ENCODE measurements at regions not wholly inside any gene's neighbourhood (a gene's known extent, or its start where the extent isn't known, plus 50 kb on each side); places are given as distances from the start of the nearest gene placed in this dataset.
"Not testable (repeated sequence)": the region's sequence is repeated elsewhere in the genome, so short reads cannot be mapped to it uniquely, and the experiment has no call there.

- no peak for DNase-seq (ENCODE audit: low spot score)
- in situ Hi-C loops (cut with HindIII; ENCODE audit: low sequenced_read_pairs): no loop called here
Observed at GRCh38 chr9:90469435-90469834, 173.2 kb downstream of the DIRAS2 start.

GRCh38 chr9:90469865-90470387 lies 172.7 kb downstream of the DIRAS2 start:
- DNase-seq (ENCODE audit: low spot score): no peak
- in situ Hi-C loops (cut with HindIII; ENCODE audit: low sequenced_read_pairs): no loop called here

DNA sequence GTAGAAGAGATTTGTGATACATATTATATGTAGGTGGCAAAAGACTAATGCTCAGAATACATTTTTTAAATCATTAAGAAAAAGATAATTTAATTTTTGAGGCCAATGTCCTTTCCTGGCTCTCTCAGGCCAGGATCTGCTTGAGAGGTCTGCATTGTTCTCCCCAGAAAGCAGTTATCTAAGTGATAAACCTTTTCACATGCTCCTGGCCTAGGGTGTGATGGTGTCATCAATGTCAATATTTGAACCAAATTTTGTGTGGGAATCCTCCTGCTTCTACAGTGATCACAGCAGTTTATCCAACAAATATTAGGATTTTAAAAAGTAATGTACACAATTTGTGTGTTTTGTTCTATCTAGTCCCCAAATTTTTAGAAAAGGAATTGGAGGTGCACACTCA lies 166.6 kb downstream of the DIRAS2 start:
- no peak for DNase-seq (ENCODE audit: low spot score)
- in situ Hi-C loops (cut with HindIII; ENCODE audit: low sequenced_read_pairs): no loop called here

DNA sequence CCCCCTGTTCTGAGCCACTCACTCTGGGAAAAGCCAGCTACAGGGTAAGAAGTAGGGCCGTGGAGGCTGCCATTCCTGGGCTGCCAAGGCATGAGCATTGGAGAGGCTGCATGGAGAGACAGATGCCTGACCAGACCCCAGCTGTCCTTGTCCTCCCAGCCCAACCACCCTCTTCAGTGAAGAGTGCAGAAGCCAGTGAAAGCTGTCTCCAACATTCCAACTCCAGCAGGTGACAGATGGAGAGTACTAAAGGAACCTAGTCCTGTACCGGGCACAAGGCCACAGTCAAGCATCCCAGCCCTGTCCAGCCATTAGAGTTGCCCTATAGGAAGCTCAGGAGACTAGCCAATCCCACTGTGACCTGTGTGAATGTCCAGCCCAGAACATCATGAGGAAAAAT lies 165.1 kb downstream of the DIRAS2 start:
- in situ Hi-C loops (cut with HindIII; ENCODE audit: low sequenced_read_pairs): no loop called here
- peak; percentile 86 for DNase-seq (ENCODE audit: low spot score)

- no peak for DNase-seq (ENCODE audit: low spot score)
- in situ Hi-C loops (cut with HindIII; ENCODE audit: low sequenced_read_pairs): no loop called here
Observed at GRCh38 chr9:90478821-90479220, 163.8 kb downstream of the DIRAS2 start.

DNA sequence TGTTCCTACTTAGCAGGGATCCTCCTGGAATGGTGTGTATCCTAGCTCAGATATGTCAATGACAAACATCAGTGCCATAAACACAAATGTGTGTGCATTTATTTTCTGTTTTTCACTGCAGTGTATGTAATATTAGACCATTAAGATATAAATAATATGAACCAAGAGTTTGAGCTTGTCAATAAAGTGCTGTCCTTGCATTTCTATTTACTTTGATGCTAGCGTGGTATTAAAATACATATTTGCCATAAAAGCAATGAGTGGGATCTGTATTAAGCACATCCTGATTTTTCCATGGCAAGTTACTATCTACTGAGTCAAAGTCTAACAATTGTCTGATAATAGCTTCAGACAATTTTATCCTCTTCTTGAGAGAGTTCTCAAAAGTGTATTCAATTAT lies 157.6 kb downstream of the DIRAS2 start:
- in situ Hi-C loops (cut with HindIII; ENCODE audit: low sequenced_read_pairs): no loop called here

DNA sequence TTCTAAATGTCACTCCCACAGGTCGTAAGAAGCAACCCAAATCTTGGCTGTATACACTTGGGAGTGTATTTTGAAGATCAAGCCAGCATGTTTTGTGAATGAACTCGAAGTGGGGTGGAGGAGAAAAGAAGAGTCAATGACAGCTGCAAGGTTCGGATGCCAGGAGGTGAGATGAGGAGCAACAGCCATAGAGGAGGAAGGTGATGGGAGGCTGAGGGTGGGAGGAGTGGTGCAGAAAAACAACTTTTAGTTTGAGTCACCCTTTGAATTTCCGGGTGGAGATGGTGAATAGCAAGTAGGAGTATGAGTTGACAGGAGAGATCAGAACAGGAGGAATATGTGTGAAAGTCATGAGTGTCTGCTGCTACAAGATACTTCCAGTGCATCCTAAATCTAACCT lies 153.6 kb downstream of the DIRAS2 start:
- in situ Hi-C loops (cut with HindIII; ENCODE audit: low sequenced_read_pairs): no loop called here
- no peak for DNase-seq (ENCODE audit: low spot score)

More for the DNA sequence above, 157.6 kb downstream of the DIRAS2 start:
- no peak for DNase-seq (ENCODE audit: low spot score)

GRCh38 chr9:90499761-90500160 lies 142.9 kb downstream of the DIRAS2 start:
- DNase-seq (ENCODE audit: low spot score): no peak
- in situ Hi-C loops (cut with HindIII; ENCODE audit: low sequenced_read_pairs): no loop called here

DNA sequence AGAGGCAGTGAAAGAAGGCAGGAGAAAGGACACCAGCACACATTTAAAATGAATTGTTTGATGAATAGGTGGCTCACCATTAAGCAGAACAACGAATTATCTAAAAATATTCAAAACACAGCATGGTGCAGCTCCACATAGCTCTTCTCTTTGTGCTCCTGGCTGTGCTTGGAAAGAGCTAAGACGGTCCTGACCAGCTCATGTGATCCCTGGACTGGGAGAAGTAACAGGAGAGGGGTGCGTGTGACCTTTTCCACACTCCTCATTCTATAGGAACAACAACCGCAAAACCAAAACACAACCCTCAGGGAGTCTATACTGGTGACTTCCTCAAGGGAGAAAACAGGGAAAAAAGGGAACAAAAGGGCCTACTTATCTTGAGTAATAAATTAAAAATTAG lies 140.5 kb downstream of the DIRAS2 start:
- in situ Hi-C loops (cut with HindIII; ENCODE audit: low sequenced_read_pairs): no loop called here
- no peak for DNase-seq (ENCODE audit: low spot score)

GRCh38 chr9:90504486-90504885 lies 138.1 kb downstream of the DIRAS2 start:
- no peak for DNase-seq (ENCODE audit: low spot score)
- in situ Hi-C loops (cut with HindIII; ENCODE audit: low sequenced_read_pairs): no loop called here

- no peak for DNase-seq (ENCODE audit: low spot score)
- in situ Hi-C loops (cut with HindIII; ENCODE audit: low sequenced_read_pairs): no loop called here
Observed at GRCh38 chr9:90505695-90506094, 136.9 kb downstream of the DIRAS2 start.

- DNase-seq (ENCODE audit: low spot score); in situ Hi-C loops (cut with HindIII; ENCODE audit: low sequenced_read_pairs): not testable (repeated sequence)
Observed at GRCh38 chr9:90506402-90506801, 136.2 kb downstream of the DIRAS2 start.

DNA sequence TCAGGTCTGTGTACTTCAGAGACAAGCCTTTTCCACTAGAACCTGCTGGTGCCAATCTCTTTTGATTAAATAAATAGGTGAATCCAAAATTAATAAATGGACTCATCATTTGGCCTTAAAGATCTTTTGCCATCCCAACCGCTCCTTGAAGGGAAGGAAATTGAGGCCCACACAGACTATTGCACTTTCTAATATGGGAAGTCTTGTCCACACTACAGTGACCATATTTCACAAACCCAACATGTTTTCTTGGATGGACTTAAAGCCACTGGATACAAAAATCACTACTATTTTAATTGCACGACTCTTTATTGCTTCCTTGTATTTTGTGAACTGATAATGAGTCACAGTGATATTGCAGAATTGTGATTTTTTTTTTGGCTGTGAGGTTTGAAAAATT lies 135.0 kb downstream of the DIRAS2 start:
- DNase-seq (ENCODE audit: low spot score): no peak
- in situ Hi-C loops (cut with HindIII; ENCODE audit: low sequenced_read_pairs): no loop called here

DNA sequence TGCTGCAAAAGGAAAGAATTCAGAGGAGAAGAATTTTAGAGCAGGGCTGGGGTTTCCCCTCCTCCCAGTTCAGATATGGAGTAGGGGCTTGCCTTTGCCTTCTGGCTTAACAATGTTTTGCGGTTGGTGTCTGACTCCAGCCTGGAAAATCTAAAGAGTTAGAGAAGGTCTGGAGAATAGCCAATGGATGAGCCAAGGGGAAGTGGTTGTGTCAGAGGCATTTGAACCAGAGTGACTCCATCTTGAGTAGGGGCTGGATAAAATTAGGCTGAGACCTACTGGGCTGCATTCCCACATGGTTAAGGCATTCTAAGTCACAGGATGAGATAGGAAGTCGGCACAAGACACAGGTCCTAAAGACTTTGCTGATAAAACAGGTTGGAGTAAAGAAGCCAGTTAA lies 133.7 kb downstream of the DIRAS2 start:
- DNase-seq (ENCODE audit: low spot score): no peak
- in situ Hi-C loops (cut with HindIII; ENCODE audit: low sequenced_read_pairs): no loop called here

DNA sequence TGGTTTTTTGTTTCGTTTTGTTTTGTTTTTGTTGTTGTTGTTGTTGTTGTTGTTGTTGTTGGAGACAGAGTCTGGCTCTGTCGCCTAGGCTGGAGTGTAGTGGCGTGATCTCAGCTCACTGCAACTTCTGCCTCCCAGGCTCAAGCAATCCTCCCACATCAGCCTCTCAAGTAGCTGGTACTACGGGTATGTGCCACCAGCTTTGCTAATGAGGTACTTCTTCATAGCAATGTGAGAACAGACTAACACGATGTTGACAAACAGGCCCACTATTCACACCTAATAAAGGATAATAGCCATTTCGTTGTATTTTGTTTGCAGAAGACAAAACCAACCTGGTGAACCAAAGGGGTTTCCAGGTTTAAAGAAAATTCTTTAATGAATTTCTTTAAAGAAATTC lies 130.9 kb downstream of the DIRAS2 start:
- in situ Hi-C loops (cut with HindIII; ENCODE audit: low sequenced_read_pairs): no loop called here
- no peak for DNase-seq (ENCODE audit: low spot score)

GRCh38 chr9:90514877-90515276 lies 127.7 kb downstream of the DIRAS2 start:
- DNase-seq (ENCODE audit: low spot score): no peak
- in situ Hi-C loops (cut with HindIII; ENCODE audit: low sequenced_read_pairs): loop anchor here (5.0 kb wide), 1 partner anchor 52 kb away; no protein-coding TSS in a partner anchor

- no peak for DNase-seq (ENCODE audit: low spot score)
- in situ Hi-C loops (cut with HindIII; ENCODE audit: low sequenced_read_pairs): loop anchor here (5.0 kb wide), 1 partner anchor 52 kb away; no protein-coding TSS in a partner anchor
Observed at GRCh38 chr9:90515510-90515909, 127.1 kb downstream of the DIRAS2 start.

GRCh38 chr9:90517103-90517502 lies 125.5 kb downstream of the DIRAS2 start:
- in situ Hi-C loops (cut with HindIII; ENCODE audit: low sequenced_read_pairs): loop anchor here (5.0 kb wide), 1 partner anchor 50 kb away; no protein-coding TSS in a partner anchor
- no peak for DNase-seq (ENCODE audit: low spot score)

DNA sequence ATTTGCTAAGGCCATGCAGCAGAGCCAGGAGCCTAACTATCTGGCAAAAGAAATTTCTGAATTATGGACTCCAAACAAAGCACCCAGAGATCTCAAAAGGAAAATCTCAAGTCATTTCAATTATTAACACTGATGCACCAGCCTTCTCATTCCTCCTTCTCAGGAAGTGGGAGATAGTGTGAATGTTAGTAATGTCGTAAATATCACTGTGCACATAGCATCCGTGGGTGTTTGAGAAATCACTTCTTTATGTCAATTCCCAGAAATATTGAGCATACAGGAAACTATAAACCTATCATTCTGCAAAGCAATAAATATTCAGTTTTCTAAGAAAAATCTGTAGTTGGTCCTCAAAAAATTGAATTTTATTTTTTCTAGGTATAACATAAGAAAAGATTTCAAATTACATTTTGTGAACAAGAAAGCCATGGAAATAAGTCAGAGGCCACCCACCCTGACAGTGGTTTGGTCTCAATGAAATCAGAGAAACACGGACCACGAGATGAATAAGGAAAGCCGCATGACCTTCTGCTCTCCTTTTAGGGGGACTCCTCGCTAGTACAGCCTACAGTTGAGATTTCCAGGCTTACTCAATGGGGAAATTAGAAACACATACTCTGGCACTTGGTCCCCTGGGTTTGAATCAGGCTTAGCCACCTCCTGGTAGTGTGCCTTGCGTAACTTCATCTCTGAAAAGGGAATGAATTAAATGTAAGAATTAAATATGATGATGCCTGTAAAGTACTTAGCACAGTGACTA lies 120.6 kb downstream of the DIRAS2 start:
- in situ Hi-C loops (cut with HindIII; ENCODE audit: low sequenced_read_pairs): no loop called here
- no peak for DNase-seq (ENCODE audit: low spot score)

GRCh38 chr9:90523958-90524357 lies 118.7 kb downstream of the DIRAS2 start:
- in situ Hi-C loops (cut with HindIII; ENCODE audit: low sequenced_read_pairs): no loop called here
- peak; percentile 99 for DNase-seq (ENCODE audit: low spot score)

GRCh38 chr9:90526386-90526785 lies 116.2 kb downstream of the DIRAS2 start:
- DNase-seq (ENCODE audit: low spot score): peak; percentile 90
- in situ Hi-C loops (cut with HindIII; ENCODE audit: low sequenced_read_pairs): no loop called here
